HG02884 (cell line): ENCODE measurements at regions not wholly inside any gene's neighbourhood (a gene's known extent, or its start where the extent isn't known, plus 50 kb on each side); places are given as distances from the start of the nearest gene placed in this dataset.
"Not testable (repeated sequence)": the region's sequence is repeated elsewhere in the genome, so short reads cannot be mapped to it uniquely, and the experiment has no call there.

Experiments
- ATAC-seq: cut with Tn5 transposase; IDR thresholded peaks from one replicate; pipeline ENCODE4 v1.9.1; 2021; ENCODE audit warnings: mild to moderate bottlenecking, moderate library complexity; ENCODE audit not compliant: unreplicated experiment

- no peak for ATAC-seq
Observed at GRCh38 chr5:24110004-24110615, 534.7 kb downstream of the CDH10 start.

DNA sequence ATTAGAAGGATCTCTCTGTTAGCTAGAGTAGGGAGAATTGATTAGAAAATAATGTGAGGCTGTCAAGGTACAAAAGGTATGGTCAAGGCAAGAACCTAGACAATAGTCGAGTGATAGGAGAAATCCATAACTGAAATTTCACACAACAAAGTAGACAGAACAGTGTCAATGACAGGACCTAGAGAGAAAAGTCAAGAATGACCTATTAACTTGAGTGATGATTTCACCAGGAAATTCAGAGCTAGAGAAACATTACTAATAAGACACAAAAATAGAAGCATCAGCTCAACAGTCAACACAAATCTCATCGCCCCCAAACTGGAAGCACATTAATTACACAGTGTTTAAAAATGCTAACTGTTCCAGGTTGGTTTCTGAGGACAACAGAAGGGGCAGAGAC lies 532.4 kb downstream of the CDH10 start:
- no peak for ATAC-seq

GRCh38 chr5:24118351-24118750 lies 526.4 kb downstream of the CDH10 start:
- no peak for ATAC-seq

- no peak for ATAC-seq
Observed at GRCh38 chr5:24135536-24135935, 509.2 kb downstream of the CDH10 start.

- no peak for ATAC-seq
Observed at GRCh38 chr5:24141046-24141445, 503.7 kb downstream of the CDH10 start.

DNA sequence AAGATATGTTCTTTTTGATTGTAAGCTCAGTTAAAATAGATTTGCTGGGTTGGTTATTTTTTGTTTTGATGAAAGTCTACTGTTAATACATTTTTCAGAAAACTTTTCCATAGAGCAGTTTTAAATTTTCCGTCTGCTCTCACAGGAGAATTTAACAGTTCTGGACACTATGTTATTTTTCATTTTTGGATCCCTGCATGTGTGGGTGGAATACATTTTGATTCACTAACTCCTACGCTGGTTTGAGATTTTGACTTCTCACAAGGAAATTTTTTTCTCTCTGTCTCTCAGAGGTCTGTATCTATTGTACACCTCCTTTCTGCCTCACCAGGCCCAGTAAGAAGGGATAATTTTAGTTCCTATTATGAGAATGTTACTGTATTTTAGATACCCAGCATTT lies 502.4 kb downstream of the CDH10 start:
- ATAC-seq = no peak

DNA sequence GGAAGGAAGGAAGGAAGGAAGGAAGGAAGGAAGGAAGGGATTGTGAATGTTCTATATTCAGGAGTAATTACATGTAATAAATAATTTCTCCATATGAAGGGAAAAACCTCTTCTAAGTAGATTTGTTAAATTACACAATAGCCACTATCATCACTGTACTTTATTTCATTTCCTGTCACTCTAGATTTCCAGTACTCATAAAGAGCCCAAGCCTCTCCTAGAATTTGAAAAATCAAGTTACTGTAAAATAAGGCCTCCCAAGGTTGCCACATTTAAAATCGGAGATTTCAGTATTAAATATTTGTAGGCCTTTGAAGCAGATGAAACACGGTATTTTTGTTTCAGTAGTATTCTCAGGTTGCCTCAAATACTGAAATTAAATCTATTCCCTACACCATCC lies 499.0 kb downstream of the CDH10 start:
- ATAC-seq = no peak

- ATAC-seq = no peak
Observed at GRCh38 chr5:24161559-24161958, 483.2 kb downstream of the CDH10 start.

DNA sequence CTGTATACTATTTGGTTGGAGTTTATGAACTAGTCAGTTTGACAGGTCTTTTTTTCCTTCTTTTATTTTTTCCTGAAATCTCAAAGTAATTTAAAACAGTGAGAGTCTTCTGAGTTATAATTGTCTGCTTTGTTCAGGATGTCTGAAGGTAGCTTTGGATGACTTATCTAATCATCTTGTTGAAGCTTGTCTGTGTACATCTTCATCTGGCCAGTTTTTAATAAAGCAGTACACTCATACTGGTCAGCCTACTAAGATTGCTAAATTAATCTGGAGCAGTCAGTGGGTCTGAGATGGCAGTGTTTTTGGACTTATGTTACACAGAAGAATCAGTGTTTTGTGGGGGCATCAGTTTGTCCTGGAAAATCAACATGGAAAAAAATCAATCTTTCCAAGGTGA lies 482.4 kb downstream of the CDH10 start:
- no peak for ATAC-seq

- no peak for ATAC-seq
Observed at GRCh38 chr5:24163091-24163490, 481.7 kb downstream of the CDH10 start.

DNA sequence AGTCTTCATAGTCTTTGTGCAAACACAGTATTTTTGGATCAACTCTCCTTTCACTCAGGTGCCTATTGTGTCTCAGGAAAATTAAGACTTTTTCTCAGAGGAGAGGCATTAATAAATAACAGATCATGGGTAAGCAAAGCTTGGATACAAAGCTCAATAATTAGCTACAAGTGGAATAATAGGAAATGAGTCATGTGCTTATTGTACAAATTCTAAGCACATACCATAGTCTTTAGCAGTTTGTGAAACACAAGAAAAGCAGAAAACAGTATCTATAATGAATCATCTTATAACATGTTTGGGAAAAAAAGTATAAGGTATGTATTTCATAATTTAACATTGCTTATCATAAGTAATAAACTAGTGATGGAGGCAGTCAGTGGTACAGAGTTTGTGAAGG lies 477.0 kb downstream of the CDH10 start:
- no peak for ATAC-seq

DNA sequence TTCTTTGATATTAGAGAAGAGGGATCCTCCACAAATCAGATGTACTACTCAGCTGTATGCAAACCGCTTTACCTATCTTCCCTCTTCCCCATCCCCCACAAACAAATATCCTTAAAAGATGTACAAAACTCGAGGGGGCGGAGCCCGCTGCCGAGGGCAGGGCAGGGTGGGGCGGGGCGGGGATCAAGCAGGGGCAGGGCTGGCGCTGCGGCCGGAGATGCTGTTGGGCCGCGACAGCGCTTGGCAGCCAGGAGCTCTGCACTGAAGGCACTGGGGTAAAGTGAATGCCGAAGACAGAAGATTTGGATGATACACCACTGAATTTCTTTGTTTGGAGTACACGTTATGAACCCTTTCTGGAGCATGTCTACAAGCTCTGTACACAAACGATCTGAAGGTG lies 474.8 kb downstream of the CDH10 start:
- ATAC-seq = no peak

DNA sequence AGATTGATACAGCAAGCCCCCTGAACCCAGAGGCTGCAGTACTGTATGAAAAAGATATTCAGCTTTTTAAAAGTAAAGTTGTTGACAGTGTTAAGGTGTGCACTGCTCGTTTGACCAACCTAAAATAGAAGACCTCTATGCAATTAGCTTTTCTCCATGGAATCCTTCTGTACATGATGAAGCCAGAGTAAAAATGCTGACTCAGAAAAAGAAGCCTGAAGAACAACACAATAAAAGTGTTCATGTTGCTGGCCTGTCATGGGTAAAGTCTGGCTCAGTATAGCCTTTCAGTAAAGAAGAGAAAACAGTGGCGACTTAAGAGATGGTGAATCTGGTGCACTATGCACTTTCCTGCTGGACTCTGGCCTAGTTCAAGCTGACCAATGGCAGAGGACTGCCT lies 473.8 kb downstream of the CDH10 start:
- not testable (repeated sequence) for ATAC-seq

GRCh38 chr5:24177821-24178220 lies 467.0 kb downstream of the CDH10 start:
- no peak for ATAC-seq

- no peak for ATAC-seq
Observed at GRCh38 chr5:24183981-24184380, 460.8 kb downstream of the CDH10 start.

DNA sequence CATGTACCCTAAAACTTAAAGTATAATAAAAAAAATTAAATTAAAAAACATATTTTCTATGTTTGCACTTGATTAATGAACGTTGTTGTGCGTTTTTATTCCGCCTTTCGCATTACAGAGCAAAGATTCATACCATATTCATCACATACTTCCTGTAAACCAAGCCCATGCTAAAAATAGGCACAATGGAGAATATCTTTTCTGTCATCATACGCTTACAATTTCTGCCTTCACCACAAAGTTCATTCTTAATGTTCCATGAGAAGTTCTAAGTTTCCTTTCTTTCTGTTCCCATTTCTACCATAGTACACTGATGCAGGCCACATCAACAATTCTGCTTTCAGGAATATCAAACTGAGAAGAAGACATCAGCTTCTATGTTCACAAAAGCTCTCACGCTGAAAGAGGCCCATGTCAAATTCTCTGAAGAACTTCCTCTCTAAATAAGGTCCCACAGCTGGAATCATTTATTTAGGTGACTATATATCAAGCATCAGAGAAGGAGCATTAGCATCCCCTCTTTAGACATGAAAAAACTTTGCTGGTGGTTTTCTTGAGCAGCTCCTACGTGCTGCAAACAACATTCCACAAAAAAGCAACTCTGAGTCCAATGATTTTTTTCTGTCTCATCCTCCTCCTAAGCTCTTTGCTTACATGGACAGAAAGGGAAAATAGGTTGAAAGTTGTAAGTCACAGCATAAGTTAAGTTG lies 456.4 kb downstream of the CDH10 start:
- ATAC-seq = no peak

DNA sequence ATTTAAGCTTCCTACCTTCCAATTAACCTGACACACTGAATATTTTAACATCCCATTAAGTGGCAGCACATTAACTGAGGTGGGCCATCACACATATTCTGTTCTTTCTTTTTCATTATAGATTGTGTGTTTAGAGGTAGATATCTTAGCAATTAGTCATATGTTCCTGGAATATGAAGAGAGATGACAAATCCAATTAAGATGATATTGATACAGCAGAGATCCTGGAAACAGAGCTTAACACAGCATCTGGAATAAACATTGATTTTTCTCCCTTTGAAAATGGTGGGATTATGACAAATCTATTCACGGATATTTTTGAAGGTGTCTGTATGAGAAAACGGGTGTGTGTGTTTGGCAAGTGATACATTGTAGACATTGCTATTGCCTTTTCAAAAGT lies 448.0 kb downstream of the CDH10 start:
- no peak for ATAC-seq

GRCh38 chr5:24208686-24209106 lies 436.1 kb downstream of the CDH10 start:
- ATAC-seq = no peak

- no peak for ATAC-seq
Observed at GRCh38 chr5:24215114-24215513, 429.7 kb downstream of the CDH10 start.

DNA sequence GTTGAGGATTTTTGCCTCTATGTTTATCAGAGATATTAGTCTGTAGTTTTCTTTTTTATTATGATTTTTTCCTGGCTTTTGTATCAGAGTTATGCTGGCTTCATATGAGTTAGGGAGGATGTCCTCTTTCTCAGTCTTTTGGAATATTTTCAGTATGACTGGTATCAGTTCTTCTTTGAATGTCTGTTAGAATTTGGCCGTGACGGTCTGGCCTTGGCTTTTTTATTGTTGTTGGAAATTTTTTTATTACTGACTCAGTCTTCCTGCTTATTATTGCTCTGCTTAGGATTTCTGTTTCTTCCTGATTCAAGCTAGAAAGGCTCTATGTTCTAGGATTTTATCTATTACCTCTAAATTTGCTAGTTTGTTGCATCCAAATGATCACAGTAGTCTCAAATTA lies 421.9 kb downstream of the CDH10 start:
- no peak for ATAC-seq

DNA sequence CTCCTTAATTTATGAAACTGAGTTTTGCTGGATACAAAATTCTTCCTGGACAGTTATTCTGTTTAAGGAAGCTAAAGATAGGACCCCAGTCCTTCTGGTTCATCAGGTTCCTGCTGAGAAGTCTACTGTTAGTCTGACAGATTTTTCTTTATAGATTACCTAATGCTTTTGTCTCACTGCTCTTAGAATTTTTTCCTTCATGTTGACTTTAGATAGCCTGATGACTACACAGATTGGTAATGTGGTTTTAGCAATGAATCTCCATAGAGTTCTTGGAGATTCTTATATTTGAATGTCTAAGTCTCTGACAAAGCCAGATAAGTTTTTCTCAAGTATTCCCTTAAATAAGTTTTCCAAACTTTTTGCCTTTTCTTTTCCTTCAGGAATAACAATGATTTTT lies 419.7 kb downstream of the CDH10 start:
- no peak for ATAC-seq

GRCh38 chr5:24226479-24226878 lies 418.3 kb downstream of the CDH10 start:
- ATAC-seq = no peak

GRCh38 chr5:24227881-24228280 lies 416.9 kb downstream of the CDH10 start:
- ATAC-seq = not testable (repeated sequence)
